ENCODE measurements at regions not wholly inside any gene's neighbourhood (a gene's known extent, or its start where the extent isn't known, plus 50 kb on each side); places are given as distances from the start of the nearest gene placed in this dataset.

GRCh38 chr9:78928625-78929405 is 631.9 kb downstream of the PSAT1 start:
- Mint-ChIP-seq H3K36me3 (ENCODE audit: low read depth) (no peaks in the 10 kb centered on the region), H3K4me3 (ENCODE audit: low read depth) (no peak overlapping the region), H3K27me3 (ENCODE audit: low read depth) (no peaks in the 10 kb centered on the region), H3K27ac (no peak overlapping the region), H3K4me1 (ENCODE audit: low read depth) (no peaks in the 10 kb centered on the region), H3K9me3 (no peaks in the 10 kb centered on the region)
- no peak for DNase-seq (ENCODE audit: low spot score)
- intact Hi-C loops (cut with micrococcal nuclease) = no loop called here

- Mint-ChIP-seq H3K9me3 (no peaks in the 10 kb centered on the region), H3K36me3 (ENCODE audit: low read depth) (no peaks in the 10 kb centered on the region), H3K27me3 (ENCODE audit: low read depth) (no peaks in the 10 kb centered on the region), H3K4me1 (ENCODE audit: low read depth) (no peaks in the 10 kb centered on the region), H3K27ac (no peak overlapping the region), H3K4me3 (ENCODE audit: low read depth) (no peak overlapping the region)
- intact Hi-C loops (cut with micrococcal nuclease) = no loop called here
- DNase-seq (ENCODE audit: low spot score) = no peak
Observed at GRCh38 chr9:78930281-78930680, 633.4 kb downstream of the PSAT1 start.

GRCh38 chr9:78932849-78933627 is 636.1 kb downstream of the PSAT1 start:
- H3K4me3 Mint-ChIP-seq (ENCODE audit: low read depth) = no peak overlapping the region
- no peak overlapping the region for H3K27ac Mint-ChIP-seq
- no peaks in the 10 kb centered on the region for H3K9me3 Mint-ChIP-seq
- no peaks in the 10 kb centered on the region for H3K36me3 Mint-ChIP-seq (ENCODE audit: low read depth)
- H3K27me3 Mint-ChIP-seq (ENCODE audit: low read depth) = no peaks in the 10 kb centered on the region
- intact Hi-C loops (cut with micrococcal nuclease) = no loop called here
- no peaks in the 10 kb centered on the region for H3K4me1 Mint-ChIP-seq (ENCODE audit: low read depth)
- DNase-seq (ENCODE audit: low spot score) = no peak

- Mint-ChIP-seq H3K27me3 (ENCODE audit: low read depth) (no peaks in the 10 kb centered on the region), H3K4me3 (ENCODE audit: low read depth) (no peak overlapping the region), H3K36me3 (ENCODE audit: low read depth) (no peaks in the 10 kb centered on the region), H3K9me3 (no peaks in the 10 kb centered on the region), H3K4me1 (ENCODE audit: low read depth) (no peaks in the 10 kb centered on the region), H3K27ac (no peak overlapping the region)
- DNase-seq (ENCODE audit: low spot score) = no peak
- intact Hi-C loops (cut with micrococcal nuclease) = no loop called here
Observed at GRCh38 chr9:78934880-78935279, 636.9 kb upstream of the TLE4 start.

GRCh38 chr9:78938821-78939220 is 632.9 kb upstream of the TLE4 start:
- intact Hi-C loops (cut with micrococcal nuclease) = no loop called here
- H3K27me3 Mint-ChIP-seq (ENCODE audit: low read depth) = no peaks in the 10 kb centered on the region
- no peak overlapping the region for H3K27ac Mint-ChIP-seq
- no peaks in the 10 kb centered on the region for H3K4me1 Mint-ChIP-seq (ENCODE audit: low read depth)
- DNase-seq (ENCODE audit: low spot score) = no peak
- H3K4me3 Mint-ChIP-seq (ENCODE audit: low read depth) = no peak overlapping the region
- H3K9me3 Mint-ChIP-seq = no peaks in the 10 kb centered on the region
- H3K36me3 Mint-ChIP-seq (ENCODE audit: low read depth) = no peaks in the 10 kb centered on the region

GRCh38 chr9:78939311-78940065 is 632.3 kb upstream of the TLE4 start:
- no peaks in the 10 kb centered on the region for H3K27me3 Mint-ChIP-seq (ENCODE audit: low read depth)
- H3K27ac Mint-ChIP-seq = no peak overlapping the region
- no peaks in the 10 kb centered on the region for H3K4me1 Mint-ChIP-seq (ENCODE audit: low read depth)
- no peaks in the 10 kb centered on the region for H3K36me3 Mint-ChIP-seq (ENCODE audit: low read depth)
- intact Hi-C loops (cut with micrococcal nuclease) = no loop called here
- DNase-seq (ENCODE audit: low spot score) = no peak
- H3K4me3 Mint-ChIP-seq (ENCODE audit: low read depth) = no peak overlapping the region
- no peaks in the 10 kb centered on the region for H3K9me3 Mint-ChIP-seq

- DNase-seq (ENCODE audit: low spot score) = no peak
- intact Hi-C loops (cut with micrococcal nuclease) = no loop called here
- Mint-ChIP-seq H3K27ac (no peak overlapping the region), H3K4me3 (ENCODE audit: low read depth) (no peak overlapping the region), H3K4me1 (ENCODE audit: low read depth) (no peaks in the 10 kb centered on the region), H3K27me3 (ENCODE audit: low read depth) (no peaks in the 10 kb centered on the region), H3K36me3 (ENCODE audit: low read depth) (no peaks in the 10 kb centered on the region), H3K9me3 (no peaks in the 10 kb centered on the region)
Observed at GRCh38 chr9:78940121-78940855, 631.5 kb upstream of the TLE4 start.

- intact Hi-C loops (cut with micrococcal nuclease) = no loop called here
- no peak for DNase-seq (ENCODE audit: low spot score)
- Mint-ChIP-seq H3K4me3 (ENCODE audit: low read depth) (no peak overlapping the region), H3K9me3 (peaks cover 19% of the 10 kb centered on the region), H3K27me3 (ENCODE audit: low read depth) (no peaks in the 10 kb centered on the region), H3K4me1 (ENCODE audit: low read depth) (no peaks in the 10 kb centered on the region), H3K27ac (no peak overlapping the region), H3K36me3 (ENCODE audit: low read depth) (no peaks in the 10 kb centered on the region)
Observed at GRCh38 chr9:78954286-78954685, 617.5 kb upstream of the TLE4 start.

GRCh38 chr9:78958892-78959291 is 612.9 kb upstream of the TLE4 start:
- Mint-ChIP-seq H3K4me1 (ENCODE audit: low read depth) (no peaks in the 10 kb centered on the region), H3K9me3 (peaks cover 14% of the 10 kb centered on the region), H3K27me3 (ENCODE audit: low read depth) (no peaks in the 10 kb centered on the region), H3K27ac (no peak overlapping the region), H3K36me3 (ENCODE audit: low read depth) (no peaks in the 10 kb centered on the region), H3K4me3 (ENCODE audit: low read depth) (no peak overlapping the region)
- intact Hi-C loops (cut with micrococcal nuclease) = no loop called here
- DNase-seq (ENCODE audit: low spot score) = no peak

GRCh38 chr9:78962156-78962555 is 609.6 kb upstream of the TLE4 start:
- Mint-ChIP-seq H3K27ac (no peak overlapping the region), H3K4me3 (ENCODE audit: low read depth) (no peak overlapping the region), H3K27me3 (ENCODE audit: low read depth) (no peaks in the 10 kb centered on the region), H3K4me1 (ENCODE audit: low read depth) (no peaks in the 10 kb centered on the region), H3K36me3 (ENCODE audit: low read depth) (no peaks in the 10 kb centered on the region), H3K9me3 (peaks cover 14% of the 10 kb centered on the region)
- intact Hi-C loops (cut with micrococcal nuclease) = no loop called here
- no peak for DNase-seq (ENCODE audit: low spot score)

GRCh38 chr9:78963911-78964310 is 607.9 kb upstream of the TLE4 start:
- Mint-ChIP-seq H3K4me3 (ENCODE audit: low read depth) (no peak overlapping the region), H3K27me3 (ENCODE audit: low read depth) (no peaks in the 10 kb centered on the region), H3K27ac (no peak overlapping the region), H3K4me1 (ENCODE audit: low read depth) (no peaks in the 10 kb centered on the region), H3K36me3 (ENCODE audit: low read depth) (no peaks in the 10 kb centered on the region), H3K9me3 (peaks cover 8% of the 10 kb centered on the region)
- intact Hi-C loops (cut with micrococcal nuclease) = no loop called here
- no peak for DNase-seq (ENCODE audit: low spot score)

- intact Hi-C loops (cut with micrococcal nuclease) = no loop called here
- no peaks in the 10 kb centered on the region for H3K36me3 Mint-ChIP-seq (ENCODE audit: low read depth)
- no peaks in the 10 kb centered on the region for H3K4me1 Mint-ChIP-seq (ENCODE audit: low read depth)
Observed at GRCh38 chr9:78967596-78968217, 604.1 kb upstream of the TLE4 start.

More at GRCh38 chr9:78967596-78968217, 604.1 kb upstream of the TLE4 start:
- DNase-seq (ENCODE audit: low spot score) = no peak
- no peak overlapping the region for H3K27ac Mint-ChIP-seq
- H3K9me3 Mint-ChIP-seq = no peaks in the 10 kb centered on the region
- H3K27me3 Mint-ChIP-seq (ENCODE audit: low read depth) = no peaks in the 10 kb centered on the region
- H3K4me3 Mint-ChIP-seq (ENCODE audit: low read depth) = no peak overlapping the region
